ENCODE measurements at regions not wholly inside any gene's neighbourhood (a gene's known extent, or its start where the extent isn't known, plus 50 kb on each side); places are given as distances from the start of the nearest gene placed in this dataset.

- H3K4me2 ChIP-seq (ENCODE audit: insufficient read depth, insufficient read length, low read length) = no peak overlapping the region
Observed at GRCh38 chr11:69915151-69915500, 95.9 kb upstream of the FGF3 start.

More at GRCh38 chr11:69915151-69915500, 95.9 kb upstream of the FGF3 start:
- Histone ChIP-seq H2AFZ (ENCODE audit: low read length) (no peak overlapping the region), H4K20me1 (ENCODE audit: control insufficient read depth, insufficient read depth, insufficient read length) (no peaks in the 10 kb centered on the region), H3T11ph (ENCODE audit: low read length) (no peak overlapping the region), H3K4ac (ENCODE audit: low read depth, low read length) (no peak overlapping the region), H2AK5ac (ENCODE audit: insufficient read length, low read length) (no peak overlapping the region), H2BK20ac (ENCODE audit: low read depth, low read length, poor library complexity, severe bottlenecking) (no peak overlapping the region), H3K23ac (ENCODE audit: insufficient read length, low read depth, low read length) (no peak overlapping the region), H3K79me2 (ENCODE audit: insufficient read depth, low read length) (no peaks in the 10 kb centered on the region), H3K27ac (ENCODE audit: insufficient read length, low read depth, low read length) (no peak overlapping the region), H3K56ac (ENCODE audit: insufficient read length, low read depth, low read length) (no peak overlapping the region), H3K9ac (ENCODE audit: extremely low read depth, insufficient read length, low read length) (no peak overlapping the region), H2BK5ac (ENCODE audit: insufficient read length, low read length) (no peak overlapping the region), H4K8ac (replicated peaks; ENCODE audit: insufficient read length, low read depth, low read length) (no peak overlapping the region), H3K18ac (ENCODE audit: insufficient read length, low read depth, low read length) (no peak overlapping the region), H3K4me1 (ENCODE audit: insufficient read depth, low read length) (no peaks in the 10 kb centered on the region; the same call in 1 of the 2 replicates), H3K23me2 (ENCODE audit: insufficient read length, low read depth, low read length, poor library complexity, severe bottlenecking) (no peaks in the 10 kb centered on the region), H2BK15ac (ENCODE audit: low read depth, low read length) (no peak overlapping the region), H2BK12ac (ENCODE audit: insufficient read length, low read depth, low read length) (no peak overlapping the region), H2BK120ac (ENCODE audit: low read depth, low read length, poor library complexity, severe bottlenecking) (no peak overlapping the region), H3K27me3 (ENCODE audit: insufficient read depth, low read length) (no peaks in the 10 kb centered on the region; the same call in 1 of the 2 replicates), H3K9me3 (ENCODE audit: control insufficient read depth, low read depth, low read length) (no peaks in the 10 kb centered on the region), H4K5ac (ENCODE audit: insufficient read length, low read depth, low read length) (no peak overlapping the region), H3K79me1 (ENCODE audit: insufficient read depth, low read depth, low read length, poor library complexity, severe bottlenecking) (no peaks in the 10 kb centered on the region), H4K91ac (ENCODE audit: insufficient read length, low read depth, low read length) (no peak overlapping the region), H3K14ac (ENCODE audit: insufficient read depth, low read length) (no peak overlapping the region)
- H3K27me3 Mint-ChIP-seq (ENCODE audit: low read depth) = peaks cover 45% of the 10 kb centered on the region
- H3K36me3 Mint-ChIP-seq (ENCODE audit: insufficient read depth in 1 of 3, low read depth in 3 of 3) = no peaks in the 10 kb centered on the region; a peak in 1 of 7 replicates
- no peak for DNase-seq
- WGBS (ENCODE audit: extremely low coverage, insufficient read length, low lambda C conversion rate) = no CpG with 5 or more reads among the region's 6 CpGs
- peaks cover 0 to 8% of the 10 kb centered on the region in 2 experiments; a peak in 1 of 5 replicates for H3K9me3 Mint-ChIP-seq
- TF ChIP-seq, protein P1, sequence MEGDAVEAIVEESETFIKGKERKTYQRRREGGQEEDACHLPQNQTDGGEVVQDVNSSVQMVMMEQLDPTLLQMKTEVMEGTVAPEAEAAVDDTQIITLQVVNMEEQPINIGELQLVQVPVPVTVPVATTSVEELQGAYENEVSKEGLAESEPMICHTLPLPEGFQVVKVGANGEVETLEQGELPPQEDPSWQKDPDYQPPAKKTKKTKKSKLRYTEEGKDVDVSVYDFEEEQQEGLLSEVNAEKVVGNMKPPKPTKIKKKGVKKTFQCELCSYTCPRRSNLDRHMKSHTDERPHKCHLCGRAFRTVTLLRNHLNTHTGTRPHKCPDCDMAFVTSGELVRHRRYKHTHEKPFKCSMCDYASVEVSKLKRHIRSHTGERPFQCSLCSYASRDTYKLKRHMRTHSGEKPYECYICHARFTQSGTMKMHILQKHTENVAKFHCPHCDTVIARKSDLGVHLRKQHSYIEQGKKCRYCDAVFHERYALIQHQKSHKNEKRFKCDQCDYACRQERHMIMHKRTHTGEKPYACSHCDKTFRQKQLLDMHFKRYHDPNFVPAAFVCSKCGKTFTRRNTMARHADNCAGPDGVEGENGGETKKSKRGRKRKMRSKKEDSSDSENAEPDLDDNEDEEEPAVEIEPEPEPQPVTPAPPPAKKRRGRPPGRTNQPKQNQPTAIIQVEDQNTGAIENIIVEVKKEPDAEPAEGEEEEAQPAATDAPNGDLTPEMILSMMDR (conservative IDR thresholded peaks at IDR 0.05) = no peak
- no peak overlapping the region for H3K27ac Mint-ChIP-seq
- no peak overlapping the region for H3K4me3 Mint-ChIP-seq
- H3K4me1 Mint-ChIP-seq = peaks cover 4 to 8% of the 10 kb centered on the region in 2 experiments; a peak in 3 of 4 replicates
